Endothelial cell of umbilical vein (primary cell): ENCODE measurements at regions not wholly inside any gene's neighbourhood (a gene's known extent, or its start where the extent isn't known, plus 50 kb on each side); places are given as distances from the start of the nearest gene placed in this dataset.

Experiments
- BruUV-seq: library from RNA; stranded (reverse); fragments of 400-500 nt; replicated peaks from 2 replicates; lab custom pipeline; 2021; lab: Mats Ljungman, UMichigan
- CTCF ChIA-PET: fragments of 300-600, 350-600 bp; sonication (Branson Sonifier 250); formaldehyde crosslinking; loops from one replicate; lab custom pipeline; 2021; ENCODE audit warnings: antibody characterized with exemption, inconsistent platforms; lab: Charles Lee
- POLR2A ChIA-PET: fragments of 300-600, 350-600 bp; sonication (Branson Sonifier 250); formaldehyde crosslinking; loops from one replicate; lab custom pipeline; 2021; ENCODE audit warnings: antibody characterized with exemption, inconsistent platforms; lab: Charles Lee
- DNase-seq: peaks from one replicate; pipeline ENCODE4 v3.0.0-alpha.2; 2011; ENCODE audit warnings: low read depth, low spot score
- FAIRE-seq: peaks from 2 replicates; lab custom pipeline; 2011; peaks lifted over from hg19 to GRCh38; lab: Jason Lieb, UNC
- H2AFZ ChIP-seq: 2 replicates; pipeline ENCODE4 v1.6.0; 2012; ENCODE audit warnings: low read depth, low read length, control low read depth, inconsistent platforms
- H3K27ac ChIP-seq: 2 replicates; pipeline ENCODE4 v1.5.1; 2011; ENCODE audit warnings: low read depth, mild to moderate bottlenecking, control low read depth, low read length, moderate library complexity; ENCODE audit not compliant: insufficient read depth
- H3K27me3 ChIP-seq, 2 experiments: 2 replicates each; pipeline versions ENCODE4 v1.6.0 to v1.6.1; 2011; ENCODE audit warnings: low read length in 2 of 2, mixed read lengths in 1 of 2; ENCODE audit not compliant: control insufficient read depth in 2 of 2, insufficient read depth in 2 of 2
- H3K36me3 ChIP-seq, 2 experiments: 2 replicates in 1 of 2; 3 replicates in 1 of 2; pipeline ENCODE4 v1.5.1; 2011; ENCODE audit warnings: low read length in 2 of 2, mild to moderate bottlenecking in 1 of 2, moderate library complexity in 1 of 2; ENCODE audit not compliant: control insufficient read depth in 2 of 2, insufficient read depth in 2 of 2; ENCODE audit errors: extremely low read depth in 1 of 2
- H3K4me1 ChIP-seq: 3 replicates; pipeline ENCODE4 v1.5.1; 2011; ENCODE audit warnings: mild to moderate bottlenecking, low read length; ENCODE audit not compliant: control insufficient read depth, insufficient read depth; ENCODE audit errors: extremely low read depth
- H3K4me2 ChIP-seq: 2 replicates; pipeline ENCODE4 v1.6.1; 2011; ENCODE audit warnings: low read length, control low read depth, mixed read lengths; ENCODE audit not compliant: insufficient read depth
- H3K4me3 ChIP-seq, 3 experiments: fragments of 200-600 bp in 1 of 3; sonication (generic), shearing (Covaris generic) in 1 of 3; replicated peaks in 1 of 3; 2 replicates each; pipeline ENCODE4 v1.5.1; 2011 to 2016; ENCODE audit warnings: control low read depth in 3 of 3, low read length in 3 of 3, mild to moderate bottlenecking in 2 of 3, inconsistent platforms in 1 of 3, low read depth in 1 of 3, moderate library complexity in 1 of 3; ENCODE audit not compliant: insufficient read depth in 1 of 3
- H3K79me2 ChIP-seq: 2 replicates; pipeline ENCODE4 v1.6.0; 2012; ENCODE audit warnings: low read length, inconsistent platforms; ENCODE audit not compliant: control insufficient read depth, insufficient read depth
- H3K9ac ChIP-seq: replicated peaks from 2 replicates; pipeline ENCODE3; 2011; ENCODE audit warnings: low read length, control low read depth; ENCODE audit not compliant: insufficient read depth; ENCODE audit errors: extremely low read depth
- H3K9me1 ChIP-seq: replicated peaks from 3 replicates; pipeline ENCODE4 v1.6.0; 2011; ENCODE audit warnings: mild to moderate bottlenecking, low read length; ENCODE audit not compliant: control insufficient read depth, insufficient read depth; ENCODE audit errors: extremely low read depth
- H3K9me3 ChIP-seq: replicated peaks from 2 replicates; pipeline ENCODE4 v1.5.1; 2012; ENCODE audit warnings: low read length, inconsistent platforms; ENCODE audit not compliant: control insufficient read depth, insufficient read depth
- H4K20me1 ChIP-seq: replicated peaks from 2 replicates; pipeline ENCODE3; 2011; ENCODE audit warnings: mild to moderate bottlenecking, low read length; ENCODE audit not compliant: control insufficient read depth, insufficient read depth; ENCODE audit errors: extremely low read depth
- EZH2 ChIP-seq: IDR thresholded peaks from 2 replicates; pipeline ENCODE4 v1.6.1; 2012; ENCODE audit warnings: borderline replicate concordance, low read depth, mild to moderate bottlenecking, moderate library complexity, low read length, inconsistent platforms; ENCODE audit not compliant: severe bottlenecking
- FOS ChIP-seq: IDR thresholded peaks from 2 replicates; pipeline ENCODE4 v1.6.1; 2011; ENCODE audit warnings: mild to moderate bottlenecking, low read length, moderate library complexity, borderline replicate concordance; ENCODE audit not compliant: insufficient read depth
- GATA2 ChIP-seq: IDR thresholded peaks from 2 replicates; pipeline ENCODE4 v1.7.0; 2011; ENCODE audit warnings: low read depth, mild to moderate bottlenecking, moderate library complexity, mixed read lengths, low read length; ENCODE audit not compliant: insufficient read length, insufficient read depth
- JUN ChIP-seq: IDR thresholded peaks from 2 replicates; pipeline ENCODE4 v1.6.1; 2011; ENCODE audit warnings: borderline replicate concordance, low read depth; ENCODE audit not compliant: insufficient read length, insufficient read depth
- MYC ChIP-seq: IDR thresholded peaks from one replicate; pipeline ENCODE4 v1.6.1; 2011; ENCODE audit warnings: mild to moderate bottlenecking, low read depth, low read length
- POLR2A ChIP-seq: IDR thresholded peaks from 2 replicates; pipeline ENCODE4 v1.6.1; 2012; ENCODE audit warnings: low read depth, mild to moderate bottlenecking, control low read depth, low read length
- POLR2AphosphoS5 ChIP-seq: IDR thresholded peaks from 2 replicates; pipeline ENCODE4 v1.6.1; 2012; ENCODE audit warnings: low read depth, mild to moderate bottlenecking, control low read depth, low read length, moderate library complexity; ENCODE audit not compliant: insufficient read depth
- dilution Hi-C: fragments of 300-500 bp; cut with MboI; formaldehyde crosslinking; loops from one replicate; pipeline ENCODE4 v1.15.0; 2019; ENCODE audit warnings: low sequenced_read_pairs; ENCODE audit not compliant: extremely low pct_ligation_motif_present
- intact Hi-C: fragments of 100-400 bp; cut with micrococcal nuclease; formaldehyde crosslinking; loops from one replicate; pipeline ENCODE4 v1.10.0; 2022
- TF ChIP-seq, protein P1 (sequence below): IDR thresholded peaks from 2 replicates; pipeline ENCODE4 v1.6.1; 2011; ENCODE audit not compliant: insufficient read depth, insufficient read length
- TF ChIP-seq, protein P2 (sequence below), 2 donors: IDR thresholded peaks; 1 replicate in 1 of 2; 2 replicates in 1 of 2; pipeline ENCODE4 v1.5.1; 2011; ENCODE audit warnings: low read length in 2 of 2, mild to moderate bottlenecking in 2 of 2, moderate library complexity in 2 of 2, control low read depth in 1 of 2, inconsistent platforms in 1 of 2, low read depth in 1 of 2; ENCODE audit not compliant: insufficient read depth in 1 of 2; ENCODE audit errors: extremely low read depth in 1 of 2

DNA sequence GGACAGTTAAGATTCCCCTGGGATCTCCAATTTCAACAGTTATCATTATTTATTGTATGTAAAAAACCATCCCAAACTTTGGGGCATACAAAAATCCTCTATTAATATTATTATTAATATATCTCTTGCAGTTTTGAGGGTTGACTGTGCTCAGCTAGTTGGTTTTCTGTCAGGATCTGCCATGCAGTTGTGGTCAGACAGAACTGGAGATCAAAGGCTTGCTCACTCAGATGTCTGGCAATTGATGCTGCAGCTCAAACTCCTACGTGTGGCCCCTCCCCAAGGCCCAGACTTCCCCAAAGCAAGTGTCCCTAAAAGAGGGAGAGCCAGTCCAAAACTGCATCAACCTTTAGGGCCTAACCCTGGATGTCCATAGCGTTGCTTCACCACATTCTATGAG, 204.7 kb downstream of the TTC32 start:
- dilution Hi-C loops = no loop called here
- intact Hi-C loops = no loop called here

More for the DNA sequence above, 204.7 kb downstream of the TTC32 start:
- Histone ChIP-seq H3K9me3 (no peaks in the 10 kb centered on the region), H4K20me1 (no peaks in the 10 kb centered on the region), H3K4me3 (no peak overlapping the region), H3K79me2 (no peaks in the 10 kb centered on the region), H3K9me1 (no peaks in the 10 kb centered on the region), H3K9ac (no peak overlapping the region), H3K27me3 (peaks cover 0 to 1% of the 10 kb centered on the region in 2 experiments), H3K27ac (no peak overlapping the region), H3K4me1 (no peaks in the 10 kb centered on the region), H3K36me3 (no peaks in the 10 kb centered on the region), H2AFZ (no peak overlapping the region), H3K4me2 (no peak overlapping the region)
- BruUV-seq = no TSS peak
- CTCF ChIA-PET = no interaction called here
- TF ChIP-seq, protein P1, sequence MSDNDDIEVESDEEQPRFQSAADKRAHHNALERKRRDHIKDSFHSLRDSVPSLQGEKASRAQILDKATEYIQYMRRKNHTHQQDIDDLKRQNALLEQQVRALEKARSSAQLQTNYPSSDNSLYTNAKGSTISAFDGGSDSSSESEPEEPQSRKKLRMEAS = no peak
- TF ChIP-seq, protein P2, sequence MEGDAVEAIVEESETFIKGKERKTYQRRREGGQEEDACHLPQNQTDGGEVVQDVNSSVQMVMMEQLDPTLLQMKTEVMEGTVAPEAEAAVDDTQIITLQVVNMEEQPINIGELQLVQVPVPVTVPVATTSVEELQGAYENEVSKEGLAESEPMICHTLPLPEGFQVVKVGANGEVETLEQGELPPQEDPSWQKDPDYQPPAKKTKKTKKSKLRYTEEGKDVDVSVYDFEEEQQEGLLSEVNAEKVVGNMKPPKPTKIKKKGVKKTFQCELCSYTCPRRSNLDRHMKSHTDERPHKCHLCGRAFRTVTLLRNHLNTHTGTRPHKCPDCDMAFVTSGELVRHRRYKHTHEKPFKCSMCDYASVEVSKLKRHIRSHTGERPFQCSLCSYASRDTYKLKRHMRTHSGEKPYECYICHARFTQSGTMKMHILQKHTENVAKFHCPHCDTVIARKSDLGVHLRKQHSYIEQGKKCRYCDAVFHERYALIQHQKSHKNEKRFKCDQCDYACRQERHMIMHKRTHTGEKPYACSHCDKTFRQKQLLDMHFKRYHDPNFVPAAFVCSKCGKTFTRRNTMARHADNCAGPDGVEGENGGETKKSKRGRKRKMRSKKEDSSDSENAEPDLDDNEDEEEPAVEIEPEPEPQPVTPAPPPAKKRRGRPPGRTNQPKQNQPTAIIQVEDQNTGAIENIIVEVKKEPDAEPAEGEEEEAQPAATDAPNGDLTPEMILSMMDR (IDR thresholded peaks at IDR 0.05; ENCODE audit: extremely low read depth in 1 of 2, insufficient read depth in 1 of 2, low read depth in 1 of 2, low read length in 2 of 2) = no peak
- TF ChIP-seq POLR2AphosphoS5 (no peak), MYC (no peak), GATA2 (no peak), POLR2A (no peak), JUN (no peak), FOS (no peak), EZH2 (no peak)
- POLR2A ChIA-PET = no interaction called here
- DNase-seq (no peak), FAIRE-seq (no peak)
